BE2C (cell line): ENCODE measurements at regions not wholly inside any gene's neighbourhood (a gene's known extent, or its start where the extent isn't known, plus 50 kb on each side); places are given as distances from the start of the nearest gene placed in this dataset.

ENCODE experiments used
- DNase-seq: peaks from one replicate; pipeline ENCODE4 v3.0.0-alpha.2; 2020
- H3K27me3 ChIP-seq: fragments of 250-450 bp; sonication (Bioruptor Pico); 2 replicates; pipeline ENCODE4 v1.5.1; 2020; ENCODE audit warnings: mild to moderate bottlenecking
- H3K36me3 ChIP-seq: fragments of 250-450 bp; sonication (Bioruptor Pico); 2 replicates; pipeline ENCODE4 v1.5.1; 2020; ENCODE audit warnings: mild to moderate bottlenecking
- H3K4me1 ChIP-seq: fragments of 250-450 bp; sonication (Bioruptor Pico); 2 replicates; pipeline ENCODE4 v1.5.1; 2020
- H3K4me3 ChIP-seq: 2 replicates; pipeline ENCODE4 v1.5.1; 2011; ENCODE audit warnings: low read depth, low read length
- H3K9me3 ChIP-seq: fragments of 250-450 bp; sonication (Bioruptor Pico); 2 replicates; pipeline ENCODE4 v1.5.1; 2020
- CTCF ChIP-seq: IDR thresholded peaks from 2 replicates; pipeline ENCODE4 v1.5.1; 2012; ENCODE audit warnings: mild to moderate bottlenecking, low read depth, low read length

- no peaks in the 10 kb centered on the region for H3K27me3 ChIP-seq
- no peak for DNase-seq
- no peaks in the 10 kb centered on the region for H3K9me3 ChIP-seq
- H3K36me3 ChIP-seq, result no peaks in the 10 kb centered on the region
- no peak overlapping the region for H3K4me3 ChIP-seq
- no peak for TF ChIP-seq CTCF
- peaks cover 5% of the 10 kb centered on the region for H3K4me1 ChIP-seq
These were observed 175.9 kb upstream of the CST7 start for GRCh38 chr20:24773168-24773567.

- no peaks in the 10 kb centered on the region for H3K27me3 ChIP-seq
- no peaks in the 10 kb centered on the region for H3K9me3 ChIP-seq
- H3K4me3 ChIP-seq, result no peak overlapping the region
- DNase-seq, result no peak
- H3K36me3 ChIP-seq, result no peaks in the 10 kb centered on the region
- TF ChIP-seq CTCF, result no peak
- no peaks in the 10 kb centered on the region; the same call in 1 of the 2 replicates for H3K4me1 ChIP-seq
These were observed 175.3 kb upstream of the CST7 start for GRCh38 chr20:24773751-24774201.

GRCh38 chr20:24775966-24776365, 173.1 kb upstream of the CST7 start:
- Histone ChIP-seq H3K4me3 (no peak overlapping the region), H3K36me3 (no peaks in the 10 kb centered on the region), H3K27me3 (no peaks in the 10 kb centered on the region), H3K9me3 (no peaks in the 10 kb centered on the region), H3K4me1 (no peaks in the 10 kb centered on the region)
- no peak for DNase-seq
- TF ChIP-seq CTCF, result no peak

- no peak for TF ChIP-seq CTCF
- H3K27me3 ChIP-seq, result no peaks in the 10 kb centered on the region
- no peaks in the 10 kb centered on the region for H3K36me3 ChIP-seq
- H3K4me3 ChIP-seq, result no peak overlapping the region
- no peak for DNase-seq
- H3K4me1 ChIP-seq, result no peaks in the 10 kb centered on the region
- no peaks in the 10 kb centered on the region for H3K9me3 ChIP-seq
These were observed 172.3 kb upstream of the CST7 start for GRCh38 chr20:24776755-24777271.

GRCh38 chr20:24777746-24778145, 171.3 kb upstream of the CST7 start:
- no peak for TF ChIP-seq CTCF
- no peak for DNase-seq
- no peaks in the 10 kb centered on the region for H3K27me3 ChIP-seq

GRCh38 chr20:24778585-24779031, 170.5 kb upstream of the CST7 start:
- Histone ChIP-seq H3K4me1 (no peaks in the 10 kb centered on the region), H3K36me3 (no peaks in the 10 kb centered on the region), H3K27me3 (no peaks in the 10 kb centered on the region), H3K9me3 (no peaks in the 10 kb centered on the region), H3K4me3 (no peak overlapping the region)
- TF ChIP-seq CTCF, result no peak
- DNase-seq, result no peak

More at GRCh38 chr20:24777746-24778145, 171.3 kb upstream of the CST7 start:
- no peaks in the 10 kb centered on the region for H3K4me1 ChIP-seq
- no peaks in the 10 kb centered on the region for H3K36me3 ChIP-seq
- no peaks in the 10 kb centered on the region for H3K9me3 ChIP-seq
- H3K4me3 ChIP-seq, result no peak overlapping the region
